ENCODE measurements at regions not wholly inside any gene's neighbourhood (a gene's known extent, or its start where the extent isn't known, plus 50 kb on each side); places are given as distances from the start of the nearest gene placed in this dataset.

- no peak for TF ChIP-seq CSRNP3 (CRISPR knock-in tag; IDR thresholded peaks at IDR 0.05)
Observed at GRCh38 chr15:94855018-94855408, 623.7 kb downstream of the MCTP2 start (continued).

- TF ChIP-seq CREB5 (CRISPR knock-in tag; IDR thresholded peaks at IDR 0.05; ENCODE audit: low read depth) (no peak), ZNF565 (CRISPR knock-in tag; conservative IDR thresholded peaks at IDR 0.05; ENCODE audit: low read depth) (no peak), GLIS3 (CRISPR knock-in tag; IDR thresholded peaks at IDR 0.05) (no peak), ZFP30 (CRISPR knock-in tag; IDR thresholded peaks at IDR 0.05) (no peak), OSR1 (CRISPR knock-in tag; IDR thresholded peaks at IDR 0.05) (no peak), ZNF8 (CRISPR knock-in tag; IDR thresholded peaks at IDR 0.05) (no peak), CSDC2 (CRISPR knock-in tag; IDR thresholded peaks at IDR 0.05) (no peak), POU6F1 (CRISPR knock-in tag; IDR thresholded peaks at IDR 0.05; ENCODE audit: borderline replicate concordance, low read depth) (no peak), ZNF70 (CRISPR knock-in tag; IDR thresholded peaks at IDR 0.05) (no peak), TOX (CRISPR knock-in tag; IDR thresholded peaks at IDR 0.05; ENCODE audit: borderline replicate concordance) (no peak)
- ATAC-seq, result no peak
Observed at GRCh38 chr15:94855409-94856266, 624.3 kb downstream of the MCTP2 start.

- TF ChIP-seq TCF4 (CRISPR knock-in tag; IDR thresholded peaks at IDR 0.05; ENCODE audit: borderline replicate concordance) (no peak), CSRNP3 (CRISPR knock-in tag; IDR thresholded peaks at IDR 0.05) (no peak), ZFP3 (CRISPR knock-in tag; IDR thresholded peaks at IDR 0.05) (no peak)
- ATAC-seq, result no peak
Observed at GRCh38 chr15:94856267-94856854, 625.0 kb downstream of the MCTP2 start.

- ATAC-seq, result no peak
- no peak for TF ChIP-seq TCF4 (CRISPR knock-in tag; IDR thresholded peaks at IDR 0.05; ENCODE audit: borderline replicate concordance)
- TF ChIP-seq ZFP3 (CRISPR knock-in tag; IDR thresholded peaks at IDR 0.05), result no peak
- TF ChIP-seq ZNF70 (CRISPR knock-in tag; IDR thresholded peaks at IDR 0.05), result no peak
- TF ChIP-seq TOX (CRISPR knock-in tag; IDR thresholded peaks at IDR 0.05; ENCODE audit: borderline replicate concordance), result no peak
- TF ChIP-seq TSHZ2 (CRISPR knock-in tag; IDR thresholded peaks at IDR 0.05), result no peak
- TF ChIP-seq CSRNP3 (CRISPR knock-in tag; IDR thresholded peaks at IDR 0.05), result no peak
- no peak for TF ChIP-seq BACH2 (CRISPR knock-in tag; IDR thresholded peaks at IDR 0.05; ENCODE audit: borderline replicate concordance)
- no peak for TF ChIP-seq OSR1 (CRISPR knock-in tag; IDR thresholded peaks at IDR 0.05)
- no peak for TF ChIP-seq GLIS3 (CRISPR knock-in tag; IDR thresholded peaks at IDR 0.05)
- TF ChIP-seq CREB5 (CRISPR knock-in tag; IDR thresholded peaks at IDR 0.05; ENCODE audit: low read depth), result no peak
- no peak for TF ChIP-seq RARB (CRISPR knock-in tag; IDR thresholded peaks at IDR 0.05)
- TF ChIP-seq POU6F1 (CRISPR knock-in tag; IDR thresholded peaks at IDR 0.05; ENCODE audit: borderline replicate concordance, low read depth), result no peak
- no peak for TF ChIP-seq SNAI2 (CRISPR knock-in tag; IDR thresholded peaks at IDR 0.05)
- TF ChIP-seq ZFP30 (CRISPR knock-in tag; IDR thresholded peaks at IDR 0.05), result no peak
- no peak for TF ChIP-seq ESRRG (CRISPR knock-in tag; IDR thresholded peaks at IDR 0.05)
Observed at GRCh38 chr15:94857466-94857865, 626.1 kb downstream of the MCTP2 start.

Measured in SK-N-SH treated with all-trans-retinoic acid at 6 μM for 48 hours (cell line).